Hippocampal formation (tissue), 2 donors: ENCODE measurements at regions not wholly inside any gene's neighbourhood (a gene's known extent, or its start where the extent isn't known, plus 50 kb on each side); places are given as distances from the start of the nearest gene placed in this dataset.

Experiments
- DNase-seq, 2 donors: peaks; one replicate each; lab custom pipeline; 2025; lab: John Stamatoyannopoulos, UW

DNA sequence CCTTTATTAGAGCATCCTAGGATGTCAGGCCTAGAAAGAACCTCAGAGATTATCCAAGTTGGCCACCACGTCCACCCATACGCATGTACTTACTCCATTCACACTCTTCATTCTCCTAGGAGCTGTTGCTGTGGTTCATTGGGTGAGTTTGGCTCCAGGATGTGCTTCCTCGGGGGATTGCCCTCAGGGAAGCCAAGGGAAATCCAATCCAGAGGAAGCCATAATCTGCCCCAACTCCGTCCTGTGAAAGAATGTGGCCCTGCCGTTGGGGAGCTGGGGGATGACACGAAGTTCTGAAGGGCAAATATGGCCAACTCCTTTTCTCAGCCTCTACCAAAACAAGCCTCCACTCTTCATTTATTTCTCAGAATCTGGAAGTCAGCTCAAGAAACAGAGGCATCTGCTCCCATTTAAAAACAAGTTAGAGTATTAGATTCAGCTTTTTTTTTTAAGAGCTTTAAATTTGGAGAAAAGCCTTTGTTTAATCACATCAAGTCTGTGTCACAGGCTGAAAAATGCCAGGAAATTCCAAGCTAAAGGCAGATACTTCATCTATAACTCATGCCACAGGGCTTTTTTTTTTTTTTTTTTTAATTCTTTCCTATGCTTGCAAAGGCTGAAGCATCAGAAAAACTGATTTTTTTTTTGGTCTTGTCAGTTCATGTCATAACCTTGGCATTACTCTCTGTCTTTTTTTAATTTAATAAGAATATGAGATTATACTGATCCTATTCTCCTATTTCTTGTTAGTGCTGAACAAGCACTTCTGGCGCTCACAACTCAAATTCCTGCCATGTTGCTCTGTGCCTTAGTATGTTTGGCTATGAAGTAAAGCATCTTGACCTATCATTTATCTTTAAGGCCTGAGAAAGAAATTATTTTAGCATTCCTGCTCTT lies 480.9 kb upstream of the MARCKS start:
- no peak for DNase-seq

DNA sequence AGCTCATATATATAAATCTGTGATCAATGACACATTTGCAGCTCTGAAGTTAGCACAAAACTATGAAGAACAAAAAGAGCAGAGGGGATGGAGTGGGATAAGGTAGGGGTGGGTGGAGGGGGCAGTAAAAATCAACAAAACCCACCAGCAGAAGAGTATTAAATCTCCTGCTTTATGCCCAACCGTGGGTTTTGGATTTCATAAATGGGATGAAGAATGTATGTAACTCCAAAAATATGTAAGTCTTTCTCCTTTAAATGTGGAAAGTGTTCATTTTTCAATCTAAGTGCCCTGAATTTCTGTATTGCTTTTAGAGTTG lies 480.3 kb upstream of the MARCKS start:
- no peak for DNase-seq

DNA sequence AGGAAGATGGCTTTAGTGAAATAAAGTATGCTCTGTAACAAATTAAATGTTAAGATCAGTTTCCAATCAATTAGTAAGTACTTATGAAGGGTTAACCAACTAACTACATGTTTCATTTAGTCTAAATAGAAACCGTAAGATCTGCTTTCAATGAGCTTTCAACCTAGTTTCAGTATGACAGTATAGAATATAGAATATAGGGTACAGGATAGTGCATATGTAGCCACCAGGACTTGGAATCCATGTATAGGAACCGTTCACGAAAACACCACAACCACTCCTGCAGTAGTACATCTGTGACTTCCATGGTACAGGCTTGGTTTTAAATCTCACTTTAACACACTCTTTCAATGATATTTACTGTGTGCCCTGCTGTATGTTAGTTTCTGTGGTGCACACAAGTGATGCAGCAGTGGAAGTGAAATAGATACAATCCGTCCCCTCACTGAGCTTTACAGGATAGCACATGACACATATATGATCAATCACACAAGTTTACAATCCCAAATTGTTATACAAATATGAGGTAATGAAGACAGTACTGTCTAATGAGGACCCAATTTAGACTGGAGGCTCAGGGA lies 479.7 kb upstream of the MARCKS start:
- DNase-seq: no peak

DNA sequence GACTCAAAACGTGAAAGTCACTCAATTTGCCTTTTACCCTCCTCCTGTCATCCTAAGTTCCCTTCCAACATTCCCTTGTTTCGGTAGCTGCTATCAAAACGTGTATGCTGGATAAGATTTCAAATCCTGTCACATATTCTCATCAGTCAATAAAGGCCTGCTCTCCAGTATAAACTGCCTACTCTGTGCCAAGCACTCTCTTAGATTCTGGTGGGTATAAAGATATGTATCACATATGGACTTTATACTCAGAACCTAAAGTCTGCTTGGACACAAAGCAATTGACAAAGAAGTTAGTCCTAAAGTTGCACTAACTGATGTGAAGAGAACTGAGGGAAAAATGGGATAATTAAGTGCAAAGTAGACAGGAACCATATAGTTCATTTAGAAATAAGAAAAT lies 476.6 kb upstream of the MARCKS start:
- no peak for DNase-seq

DNA sequence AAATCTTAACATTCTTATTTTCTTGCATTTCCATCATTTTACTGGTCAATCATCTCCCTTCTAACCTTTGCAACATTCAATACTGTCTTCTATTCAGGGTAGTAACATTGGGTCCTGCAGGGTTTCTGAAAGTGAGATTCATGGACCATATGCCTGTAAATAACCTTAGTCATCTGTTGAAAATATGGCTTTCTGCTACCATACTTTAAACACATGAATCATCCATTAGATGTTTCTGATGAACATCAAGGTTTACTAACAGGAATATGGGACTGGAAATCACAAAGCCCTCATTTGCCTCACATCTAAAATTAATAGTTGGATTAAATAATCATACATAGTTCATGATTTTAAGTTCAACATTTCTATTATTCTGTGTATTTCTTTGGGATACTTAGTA lies 475.9 kb upstream of the MARCKS start:
- DNase-seq: no peak

DNA sequence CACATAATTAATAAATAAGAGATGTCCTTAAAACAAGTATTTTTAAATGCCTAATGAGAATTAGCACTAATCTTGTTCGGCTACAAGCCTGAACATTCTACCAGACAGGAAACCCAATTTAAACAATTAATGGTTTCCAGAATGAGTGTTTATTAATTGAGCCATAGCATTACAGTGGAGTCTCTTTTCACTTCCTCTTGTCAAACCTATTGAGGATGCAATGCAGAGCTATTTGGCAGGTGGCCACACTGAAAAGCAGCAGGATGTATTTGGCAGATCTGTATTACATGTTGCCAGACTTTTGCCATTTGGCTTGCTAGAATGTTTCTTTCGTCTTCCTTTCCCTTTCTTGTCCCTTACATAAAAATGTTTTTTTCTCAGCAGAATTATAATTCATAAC lies 475.2 kb upstream of the MARCKS start:
- no peak for DNase-seq

DNA sequence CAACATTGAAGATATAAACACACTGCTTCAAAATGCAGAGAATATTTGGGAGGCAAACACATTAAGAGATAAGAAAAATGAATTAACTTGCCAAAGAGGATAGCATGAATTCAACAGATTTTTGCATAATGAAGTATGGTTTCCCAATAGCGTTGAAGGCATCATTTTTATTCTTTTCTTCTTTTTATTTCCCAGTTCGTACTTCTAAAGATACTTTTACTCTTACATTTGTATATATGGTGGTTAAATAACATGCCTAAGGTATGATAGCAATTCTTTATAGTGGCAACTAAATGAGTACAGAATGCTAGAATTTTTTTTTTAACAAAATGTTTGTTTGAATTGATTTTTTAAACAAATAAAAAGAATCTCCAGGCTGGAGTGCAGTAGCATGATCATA lies 473.4 kb upstream of the MARCKS start:
- no peak for DNase-seq

DNA sequence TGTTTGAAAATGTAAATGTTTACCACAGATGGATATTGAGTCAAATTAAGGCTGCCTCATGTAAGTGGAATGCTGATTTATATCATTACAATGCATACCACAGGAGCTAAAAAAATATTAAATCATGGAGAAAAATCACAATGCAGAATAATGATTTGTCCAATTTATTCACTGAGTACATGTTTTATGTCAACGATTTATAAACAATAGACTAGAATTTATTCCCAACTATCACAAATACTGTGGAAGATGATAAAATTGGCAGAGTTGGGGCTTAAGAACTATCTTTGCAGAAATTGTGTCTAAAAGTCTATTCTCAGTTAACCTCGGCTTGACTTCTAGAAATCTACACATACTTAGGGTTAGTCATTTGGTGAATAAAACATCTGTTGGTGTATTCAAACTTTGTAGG lies 472.1 kb upstream of the MARCKS start:
- DNase-seq: no peak

DNA sequence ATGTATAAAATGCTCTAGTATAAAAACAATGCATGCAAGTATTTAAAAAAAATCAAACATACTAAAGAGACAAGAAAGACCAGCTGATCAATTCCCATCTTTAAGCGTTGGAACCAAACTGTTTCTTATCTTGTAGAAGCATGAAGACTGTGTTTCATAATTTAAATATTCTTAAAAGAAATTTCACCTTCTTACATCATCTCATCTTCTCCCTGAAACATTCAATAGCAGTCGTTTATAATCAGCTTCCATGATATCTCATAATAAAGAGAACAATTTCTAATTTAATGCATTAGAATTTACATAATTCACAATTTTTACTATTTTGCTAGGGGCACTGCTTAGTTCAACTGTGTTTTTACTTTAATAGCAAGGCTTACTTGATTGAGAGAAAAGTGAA lies 468.1 kb upstream of the MARCKS start:
- DNase-seq: no peak

DNA sequence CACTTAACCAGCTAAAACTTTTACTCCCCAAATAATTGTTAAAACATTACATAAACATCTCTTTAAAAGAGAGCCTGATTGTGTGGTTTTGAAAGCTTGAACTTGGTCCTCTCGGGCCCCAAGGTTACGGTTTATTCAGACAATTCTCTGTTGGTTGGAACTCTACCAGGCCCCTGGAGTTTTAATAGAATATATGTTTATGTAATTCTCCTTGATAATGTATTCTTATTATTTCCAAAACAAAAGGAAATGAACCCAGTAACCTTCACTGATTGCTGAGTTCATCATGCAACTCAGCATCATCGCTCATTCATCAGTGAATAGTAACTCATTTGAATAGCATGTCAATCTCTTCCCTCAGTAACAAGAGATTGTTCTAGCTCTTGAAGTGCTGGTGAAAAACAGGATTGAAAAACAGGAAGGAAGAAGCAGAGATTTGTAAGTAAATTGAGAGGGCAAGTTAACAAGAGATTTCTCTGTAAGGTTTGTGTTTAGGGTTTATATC lies 464.5 kb upstream of the MARCKS start:
- no peak for DNase-seq

DNA sequence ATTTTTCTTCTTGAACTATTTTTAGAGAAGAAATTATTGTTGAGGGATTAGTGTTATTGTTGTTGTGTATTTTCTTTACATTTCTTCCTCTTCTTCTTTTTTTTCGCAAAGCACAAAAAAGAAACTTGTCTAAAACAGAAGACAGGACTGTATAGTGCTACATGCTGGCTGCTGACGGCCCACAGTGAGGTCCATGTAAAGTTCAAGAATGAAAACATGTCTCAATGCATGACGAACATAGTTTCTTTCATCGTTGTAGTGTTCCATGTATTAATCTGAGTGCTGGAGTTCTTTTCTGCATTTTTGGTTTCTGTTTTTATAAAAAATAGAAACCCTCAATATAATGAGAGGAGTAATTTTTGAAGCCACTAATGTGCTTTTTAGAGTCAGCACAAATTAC lies 462.9 kb upstream of the MARCKS start:
- no peak for DNase-seq

DNA sequence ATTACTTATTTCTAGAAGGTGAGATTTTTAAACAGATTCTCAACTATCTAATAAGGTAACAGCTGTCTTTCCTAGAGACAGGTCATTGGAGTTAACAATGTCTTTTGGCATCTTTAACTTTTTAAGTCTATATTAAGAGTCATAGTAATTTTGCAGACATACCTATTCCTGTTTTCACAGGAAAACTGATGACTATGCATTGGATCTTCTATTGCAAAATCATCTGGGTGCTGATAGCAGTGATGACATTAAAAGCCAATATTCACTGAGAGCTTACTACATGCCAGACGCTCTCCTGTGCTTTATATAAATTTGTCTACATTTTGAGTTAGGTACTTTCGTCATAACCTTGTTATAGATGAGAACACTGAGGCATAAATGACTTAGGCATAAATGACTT lies 462.4 kb upstream of the MARCKS start:
- DNase-seq: no peak

DNA sequence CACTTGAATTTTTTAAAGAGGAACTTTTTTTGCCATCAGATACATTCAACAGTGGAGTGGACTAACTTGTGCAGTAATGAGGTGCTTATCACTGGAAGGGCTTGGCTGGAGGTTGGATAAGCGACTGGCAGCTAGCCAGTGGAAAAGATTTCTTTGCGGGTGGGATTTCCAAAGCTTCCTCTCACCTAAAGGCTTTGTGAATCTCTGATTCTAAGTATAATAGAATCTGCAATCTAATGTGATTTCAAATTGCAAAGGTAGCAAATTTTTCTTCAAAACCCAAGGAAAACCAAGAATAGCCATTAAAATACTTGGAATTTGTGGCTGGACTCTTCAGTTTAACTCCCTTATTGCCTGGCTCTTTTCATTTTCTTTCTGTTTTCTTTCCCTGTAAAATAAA lies 460.4 kb upstream of the MARCKS start:
- no peak for DNase-seq

DNA sequence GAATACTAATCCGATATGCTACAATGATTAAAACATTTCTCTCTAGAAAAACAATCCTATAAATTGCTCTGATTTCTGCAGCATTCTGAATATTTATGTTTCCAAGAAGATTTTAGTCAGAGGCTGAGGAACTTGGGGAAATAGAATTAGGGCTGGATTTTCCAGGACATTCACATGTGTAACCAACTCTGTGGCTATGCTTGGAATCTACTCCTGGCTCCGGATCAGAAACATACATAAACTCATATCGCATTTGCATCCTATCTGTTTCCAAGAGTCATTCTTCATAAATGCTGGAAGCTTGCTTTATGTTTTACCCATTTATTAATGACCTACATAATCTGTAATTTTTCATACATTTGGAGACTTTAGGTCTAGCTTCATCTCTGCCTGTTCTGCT lies 459.9 kb upstream of the MARCKS start:
- DNase-seq: no peak

DNA sequence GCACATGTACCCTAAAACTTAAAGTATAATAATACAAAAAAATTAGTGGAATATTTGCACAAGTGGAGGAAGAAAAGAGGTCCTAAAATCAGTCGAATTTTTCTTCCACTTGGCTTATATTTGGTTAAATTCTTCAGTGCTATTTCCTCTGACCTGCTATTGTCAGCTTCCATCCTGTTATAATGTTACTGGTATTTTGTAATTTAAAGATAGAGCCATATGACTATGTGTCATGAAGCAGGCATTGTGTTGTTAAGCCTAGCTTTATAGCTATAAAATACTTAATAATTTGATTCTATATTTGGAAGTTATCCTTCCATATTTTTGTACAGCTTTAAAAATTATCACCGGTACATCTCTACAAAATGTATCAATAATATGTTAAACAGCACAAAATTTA lies 455.9 kb upstream of the MARCKS start:
- no peak for DNase-seq

DNA sequence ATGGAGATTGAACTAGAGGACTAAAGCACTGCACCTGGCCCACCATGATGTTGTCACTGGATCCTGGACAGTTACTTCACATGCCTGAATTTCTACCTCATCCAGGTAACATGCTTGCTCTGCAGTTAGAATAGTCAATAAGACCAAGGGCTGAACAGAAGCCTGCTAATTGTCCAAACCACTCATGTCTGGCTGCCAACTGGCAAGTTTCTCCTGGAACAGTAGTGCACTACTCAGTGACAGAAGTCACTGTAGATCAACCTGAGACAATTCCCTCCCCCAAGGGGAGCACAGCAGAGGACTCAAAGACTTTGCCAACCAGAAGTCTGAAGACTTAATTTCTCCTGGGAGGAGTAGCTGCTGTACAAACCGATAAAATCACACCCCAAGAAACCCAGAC lies 454.6 kb upstream of the MARCKS start:
- no peak for DNase-seq

DNA sequence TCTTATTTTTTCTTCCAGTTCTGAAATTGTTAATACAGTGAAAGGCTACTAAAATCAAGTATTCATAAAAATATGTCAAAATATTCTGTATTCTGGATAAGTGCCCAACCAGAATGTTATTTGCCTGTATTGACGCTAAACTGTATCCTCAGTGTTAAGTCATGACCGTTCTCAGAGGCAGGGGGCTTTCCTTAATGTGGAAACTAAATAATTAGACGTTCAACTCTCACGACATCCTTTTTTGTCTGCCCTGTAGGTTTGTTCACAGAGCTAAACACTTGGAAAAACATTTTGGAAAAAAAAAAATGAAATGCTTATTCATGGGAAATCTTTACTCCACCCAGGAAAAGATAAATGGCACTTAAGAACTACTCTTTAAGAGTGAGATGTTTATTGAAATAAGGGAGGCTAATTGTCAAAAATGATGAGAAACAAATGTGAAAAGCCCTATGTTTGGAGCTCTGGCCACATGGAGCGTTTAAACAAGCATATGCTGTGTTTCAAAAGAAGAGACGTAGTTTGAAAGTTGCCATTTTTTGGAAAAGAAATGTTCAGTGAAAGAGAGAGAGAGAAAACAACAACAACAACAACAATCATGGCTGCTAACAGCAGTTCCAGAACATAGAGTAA lies 453.1 kb upstream of the MARCKS start:
- no peak for DNase-seq

DNA sequence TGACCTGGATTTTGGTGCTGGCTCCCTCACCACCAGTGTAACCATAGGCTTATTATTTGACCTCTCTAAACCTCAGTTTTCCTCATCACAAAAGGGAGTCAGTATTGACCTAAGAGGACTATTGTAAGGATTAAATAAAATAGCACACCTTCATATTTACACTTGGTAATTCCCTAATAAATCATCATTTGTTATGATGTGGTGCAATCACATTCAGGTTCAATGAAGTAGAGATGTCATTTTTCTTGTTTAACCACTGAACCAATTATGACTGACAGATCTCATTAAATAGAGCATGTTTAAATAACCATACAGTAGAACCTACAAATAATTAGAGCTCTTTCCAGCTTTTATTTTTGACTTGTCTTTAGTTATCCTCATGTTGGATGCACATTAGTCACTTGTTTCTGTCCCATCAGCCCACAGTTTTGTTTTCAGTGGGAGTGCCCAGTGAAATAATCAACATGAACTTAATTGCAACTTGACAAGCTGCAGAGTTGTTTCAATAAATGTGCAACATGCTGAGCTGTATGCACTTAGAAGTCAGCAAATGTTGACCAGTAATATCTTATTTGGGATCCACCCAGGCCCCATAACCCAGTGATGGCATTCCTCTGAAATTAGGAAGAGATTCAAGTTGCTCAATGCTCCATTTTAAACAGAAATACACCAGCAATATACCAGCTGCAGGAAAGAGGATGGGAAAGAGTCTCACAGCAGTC lies 451.7 kb upstream of the MARCKS start:
- no peak for DNase-seq

DNA sequence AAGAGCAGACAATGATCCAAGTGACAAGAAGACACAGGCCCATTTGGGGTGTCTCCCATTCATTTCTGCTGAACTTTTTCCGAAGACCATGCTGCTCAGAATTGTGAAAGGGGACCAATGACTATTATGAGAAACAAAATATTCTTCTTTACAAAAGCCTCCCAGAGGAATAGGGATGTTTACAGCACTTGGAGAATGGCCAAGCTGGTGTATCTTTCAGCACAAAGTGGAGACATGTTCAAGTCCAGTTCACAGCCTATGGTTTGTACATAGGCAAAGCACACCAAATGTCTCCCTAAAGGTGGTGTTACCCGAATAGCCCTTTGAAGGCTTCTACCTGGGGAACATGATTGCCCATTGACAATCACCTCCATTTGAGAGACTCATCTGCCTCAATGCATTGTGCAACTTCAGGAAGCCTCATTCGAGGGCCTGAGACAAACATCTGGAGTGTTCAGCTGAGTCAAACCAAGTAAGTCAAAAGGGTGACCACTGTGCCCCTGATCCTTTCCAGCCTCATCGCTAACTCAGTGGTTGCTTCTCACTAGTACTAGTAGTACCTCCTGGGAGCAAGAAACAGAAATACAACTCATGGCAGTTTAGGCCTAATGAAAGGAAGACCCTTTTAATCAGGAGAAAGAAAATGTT lies 451.0 kb upstream of the MARCKS start:
- DNase-seq: no peak

DNA sequence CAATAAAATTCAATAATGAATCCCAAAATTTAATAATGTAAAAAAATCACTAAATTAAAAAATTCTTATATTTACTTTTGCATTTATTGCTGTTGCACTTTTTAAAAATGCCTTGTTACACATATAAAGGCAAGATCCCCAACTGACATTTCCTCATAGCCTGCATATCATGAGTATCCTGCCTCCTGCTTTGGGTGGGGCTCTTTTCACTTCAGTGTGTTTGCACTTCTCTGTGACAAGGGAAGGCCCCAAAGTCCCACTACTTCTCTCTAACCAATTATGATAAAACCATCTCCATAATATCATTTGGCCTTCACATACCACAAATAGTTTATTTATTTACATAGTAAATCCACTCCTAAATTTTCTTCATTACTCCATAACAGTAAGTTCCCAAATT lies 446.1 kb upstream of the MARCKS start:
- no peak for DNase-seq

DNA sequence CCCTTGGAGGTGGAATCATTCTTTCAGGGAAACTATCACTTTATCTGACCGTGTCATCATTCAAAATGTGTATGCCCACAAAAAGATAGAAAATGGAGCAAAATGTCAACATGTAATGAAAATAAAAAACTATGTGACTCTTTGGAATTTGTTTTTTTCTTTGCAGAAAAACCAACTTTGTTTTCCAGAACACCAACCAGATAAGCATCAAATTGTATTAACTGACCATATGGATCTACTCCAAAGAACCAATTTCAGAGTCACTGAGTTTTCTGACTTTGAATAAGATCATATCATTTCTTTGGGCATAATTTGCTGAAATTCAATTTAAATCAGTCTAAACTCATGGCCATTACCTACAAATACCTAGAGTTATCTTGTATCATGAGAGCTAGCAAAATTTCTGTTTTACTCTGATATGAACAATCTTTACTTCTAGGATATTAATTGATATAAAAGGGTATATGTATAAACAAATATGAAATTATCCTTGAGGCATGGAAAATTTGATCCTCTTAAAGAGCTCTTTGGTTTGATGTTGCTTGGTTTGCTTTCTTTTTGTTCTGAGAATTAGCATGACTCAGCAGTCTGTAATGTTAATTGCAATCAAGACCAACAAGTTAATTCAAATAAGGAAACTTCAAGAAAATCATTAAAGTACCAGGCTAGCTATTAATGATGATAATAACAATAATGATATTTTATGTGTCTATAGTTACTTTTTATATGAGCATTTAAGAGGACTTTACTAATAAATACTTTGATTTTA lies 444.4 kb upstream of the MARCKS start:
- DNase-seq: no peak
